ENCODE measurements at regions not wholly inside any gene's neighbourhood (a gene's known extent, or its start where the extent isn't known, plus 50 kb on each side); places are given as distances from the start of the nearest gene placed in this dataset.

- no peak for DNase-seq (ENCODE audit: low spot score)
- WGBS (ENCODE audit: low lambda C conversion rate, missing lambda C conversion rate), result 84% methylated on average over 12 of the region's 14 CpGs
- H3K27ac ChIP-seq, result no peak overlapping the region
- H3K4me1 ChIP-seq (ENCODE audit: insufficient read depth), result no peaks in the 10 kb centered on the region
- no peaks in the 10 kb centered on the region for H3K9me2 ChIP-seq (replicated peaks; ENCODE audit: insufficient read depth)
- H3K9me3 ChIP-seq (ENCODE audit: low read depth), result no peaks in the 10 kb centered on the region
- no peak overlapping the region for H3K4me2 ChIP-seq
- no peak for TF ChIP-seq CTCF (IDR thresholded peaks at IDR 0.05; ENCODE audit: poor library complexity)
- TF ChIP-seq EZH2phosphoT487 (IDR thresholded peaks at IDR 0.05; ENCODE audit: low read depth, severe bottlenecking, unreplicated experiment), result no peak
- no peak for TF ChIP-seq EZH2 (IDR thresholded peaks at IDR 0.05; ENCODE audit: borderline replicate concordance)
- no peaks in the 10 kb centered on the region for H3K79me2 ChIP-seq
- H2AFZ ChIP-seq, result no peak overlapping the region
- H4K20me1 ChIP-seq (ENCODE audit: insufficient read depth, poor library complexity, severe bottlenecking), result no peaks in the 10 kb centered on the region
- H3K4me3 ChIP-seq, result no peak overlapping the region
- no peaks in the 10 kb centered on the region for H3K36me3 ChIP-seq (replicated peaks; ENCODE audit: insufficient read depth, low read depth)
- H3K27me3 ChIP-seq, result peaks cover 10% of the 10 kb centered on the region
Observed at GRCh38 chr17:36879624-36880131, 57.6 kb upstream of the LHX1 start.

- WGBS (ENCODE audit: low lambda C conversion rate, missing lambda C conversion rate), result 78% methylated on average over 6 of the region's 6 CpGs
- H4K20me1 ChIP-seq (ENCODE audit: insufficient read depth, poor library complexity, severe bottlenecking), result no peaks in the 10 kb centered on the region
- H3K4me1 ChIP-seq (ENCODE audit: insufficient read depth), result no peaks in the 10 kb centered on the region
- H3K4me2 ChIP-seq, result no peak overlapping the region
- DNase-seq (ENCODE audit: low spot score), result no peak
- H3K79me2 ChIP-seq, result no peaks in the 10 kb centered on the region
- no peaks in the 10 kb centered on the region for H3K9me3 ChIP-seq (ENCODE audit: low read depth)
- no peaks in the 10 kb centered on the region for H3K36me3 ChIP-seq (replicated peaks; ENCODE audit: insufficient read depth, low read depth)
- no peak overlapping the region for H3K27ac ChIP-seq
- TF ChIP-seq EZH2phosphoT487 (IDR thresholded peaks at IDR 0.05; ENCODE audit: low read depth, severe bottlenecking, unreplicated experiment) (no peak), CTCF (IDR thresholded peaks at IDR 0.05; ENCODE audit: poor library complexity) (no peak), EZH2 (IDR thresholded peaks at IDR 0.05; ENCODE audit: borderline replicate concordance) (no peak)
- peaks cover 13% of the 10 kb centered on the region for H3K27me3 ChIP-seq
- H3K4me3 ChIP-seq, result no peak overlapping the region
- no peak overlapping the region for H2AFZ ChIP-seq
- H3K9me2 ChIP-seq (replicated peaks; ENCODE audit: insufficient read depth), result no peaks in the 10 kb centered on the region
Observed at GRCh38 chr17:36880268-36880905, 56.9 kb upstream of the LHX1 start.

- no peaks in the 10 kb centered on the region for H3K4me1 ChIP-seq (ENCODE audit: insufficient read depth)
- no peak for DNase-seq (ENCODE audit: low spot score)
- H3K27ac ChIP-seq, result no peak overlapping the region
- no peaks in the 10 kb centered on the region for H3K9me3 ChIP-seq (ENCODE audit: low read depth)
- no peaks in the 10 kb centered on the region for H3K79me2 ChIP-seq
- no peak overlapping the region for H2AFZ ChIP-seq
- H3K4me2 ChIP-seq, result no peak overlapping the region
- H3K4me3 ChIP-seq, result no peak overlapping the region
- peaks cover 13% of the 10 kb centered on the region for H3K27me3 ChIP-seq
- no peaks in the 10 kb centered on the region for H3K36me3 ChIP-seq (replicated peaks; ENCODE audit: insufficient read depth, low read depth)
- TF ChIP-seq CTCF (IDR thresholded peaks at IDR 0.05; ENCODE audit: poor library complexity) (no peak), EZH2 (IDR thresholded peaks at IDR 0.05; ENCODE audit: borderline replicate concordance) (no peak), EZH2phosphoT487 (IDR thresholded peaks at IDR 0.05; ENCODE audit: low read depth, severe bottlenecking, unreplicated experiment) (no peak)
- no peaks in the 10 kb centered on the region for H3K9me2 ChIP-seq (replicated peaks; ENCODE audit: insufficient read depth)
- H4K20me1 ChIP-seq (ENCODE audit: insufficient read depth, poor library complexity, severe bottlenecking), result no peaks in the 10 kb centered on the region
Observed at GRCh38 chr17:36881323-36881722, 56.0 kb upstream of the LHX1 start.

Measured in hepatocyte (in vitro differentiated cells).